ENCODE measurements at regions not wholly inside any gene's neighbourhood (a gene's known extent, or its start where the extent isn't known, plus 50 kb on each side); places are given as distances from the start of the nearest gene placed in this dataset.

- TF ChIP-seq CTCF (conservative IDR thresholded peaks at IDR 0.05 in 1 of 2, IDR thresholded peaks at IDR 0.05 in 1 of 2; ENCODE audit: extremely low read depth in 1 of 2, insufficient read depth in 1 of 2, low read depth in 1 of 2, low read length in 2 of 2) (no peak), EZH2 (IDR thresholded peaks at IDR 0.05; ENCODE audit: borderline replicate concordance, low read length) (no peak)
These were observed 590.6 kb upstream of the SOX9 start for GRCh38 chr17:71530248-71530647.

Measured in mammary epithelial cell (primary cell).